ENCODE measurements at regions not wholly inside any gene's neighbourhood (a gene's known extent, or its start where the extent isn't known, plus 50 kb on each side); places are given as distances from the start of the nearest gene placed in this dataset.

DNA sequence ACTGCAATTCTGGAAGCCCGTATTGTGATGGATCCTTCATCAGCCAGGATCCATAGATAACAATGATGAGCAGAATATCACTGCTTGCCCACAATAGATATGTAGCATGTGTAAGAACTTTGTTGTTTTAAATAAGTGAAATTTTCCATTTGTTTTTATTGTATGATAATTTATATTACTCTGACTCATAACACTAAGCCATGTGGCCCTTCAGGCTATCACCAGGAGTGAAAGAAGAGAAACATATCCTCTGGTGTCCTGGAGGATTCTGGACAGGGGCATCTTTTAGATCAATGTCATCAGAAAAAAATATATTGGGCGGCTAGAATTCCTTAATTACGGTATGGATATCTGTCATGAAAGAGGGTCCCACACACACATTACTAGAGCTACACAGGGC lies 167.5 kb downstream of the SLC6A15 start:
- no peaks in the 10 kb centered on the region for H3K36me3 ChIP-seq (ENCODE audit: insufficient read depth, low read length)
- intact Hi-C loops (cut with DNase I, micrococcal nuclease): no loop called here
- Mint-ChIP-seq H3K9me3 (peaks cover 2% of the 10 kb centered on the region), H3K4me1 (ENCODE audit: low read depth) (no peaks in the 10 kb centered on the region), H3K27ac (no peak overlapping the region), H3K36me3 (ENCODE audit: low read depth) (no peaks in the 10 kb centered on the region), H3K27me3 (no peaks in the 10 kb centered on the region), H3K4me3 (no peak overlapping the region)
- H3K4me3 ChIP-seq (ENCODE audit: low read length): no peak overlapping the region
- no peaks in the 10 kb centered on the region for H3K9me3 ChIP-seq (ENCODE audit: control insufficient read depth in 1 of 2, insufficient read depth in 1 of 2, low read length in 2 of 2)
- ChIA-PET POLR2A (no interaction called here), CTCF (no interaction called here)
- H3K27me3 ChIP-seq (ENCODE audit: control insufficient read depth in 1 of 2, insufficient read depth in 2 of 2, low read length in 2 of 2): no peaks in the 10 kb centered on the region
- no peak for DNase-seq
- TF ChIP-seq, protein P1, sequence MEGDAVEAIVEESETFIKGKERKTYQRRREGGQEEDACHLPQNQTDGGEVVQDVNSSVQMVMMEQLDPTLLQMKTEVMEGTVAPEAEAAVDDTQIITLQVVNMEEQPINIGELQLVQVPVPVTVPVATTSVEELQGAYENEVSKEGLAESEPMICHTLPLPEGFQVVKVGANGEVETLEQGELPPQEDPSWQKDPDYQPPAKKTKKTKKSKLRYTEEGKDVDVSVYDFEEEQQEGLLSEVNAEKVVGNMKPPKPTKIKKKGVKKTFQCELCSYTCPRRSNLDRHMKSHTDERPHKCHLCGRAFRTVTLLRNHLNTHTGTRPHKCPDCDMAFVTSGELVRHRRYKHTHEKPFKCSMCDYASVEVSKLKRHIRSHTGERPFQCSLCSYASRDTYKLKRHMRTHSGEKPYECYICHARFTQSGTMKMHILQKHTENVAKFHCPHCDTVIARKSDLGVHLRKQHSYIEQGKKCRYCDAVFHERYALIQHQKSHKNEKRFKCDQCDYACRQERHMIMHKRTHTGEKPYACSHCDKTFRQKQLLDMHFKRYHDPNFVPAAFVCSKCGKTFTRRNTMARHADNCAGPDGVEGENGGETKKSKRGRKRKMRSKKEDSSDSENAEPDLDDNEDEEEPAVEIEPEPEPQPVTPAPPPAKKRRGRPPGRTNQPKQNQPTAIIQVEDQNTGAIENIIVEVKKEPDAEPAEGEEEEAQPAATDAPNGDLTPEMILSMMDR (IDR thresholded peaks at IDR 0.05): no peak
- no peaks in the 10 kb centered on the region for H3K4me1 ChIP-seq (ENCODE audit: insufficient read depth, low read length)
- no peak for ATAC-seq (ENCODE audit: poor library complexity)
- H3K27ac ChIP-seq (ENCODE audit: low read depth in 1 of 2, low read length in 2 of 2): no peak overlapping the region

- TF ChIP-seq, protein P1 (IDR thresholded peaks at IDR 0.05): no peak
- Histone ChIP-seq H3K27ac (ENCODE audit: low read depth in 1 of 2, low read length in 2 of 2) (no peak overlapping the region), H3K4me1 (ENCODE audit: insufficient read depth, low read length) (no peaks in the 10 kb centered on the region), H3K9me3 (ENCODE audit: control insufficient read depth in 1 of 2, insufficient read depth in 1 of 2, low read length in 2 of 2) (no peaks in the 10 kb centered on the region), H3K27me3 (ENCODE audit: control insufficient read depth in 1 of 2, insufficient read depth in 2 of 2, low read length in 2 of 2) (no peaks in the 10 kb centered on the region), H3K4me3 (ENCODE audit: low read length) (no peak overlapping the region), H3K36me3 (ENCODE audit: insufficient read depth, low read length) (no peaks in the 10 kb centered on the region)
- Mint-ChIP-seq H3K4me3 (no peak overlapping the region), H3K27me3 (no peaks in the 10 kb centered on the region), H3K9me3 (peaks cover 2% of the 10 kb centered on the region), H3K36me3 (ENCODE audit: low read depth) (no peaks in the 10 kb centered on the region), H3K27ac (no peak overlapping the region), H3K4me1 (ENCODE audit: low read depth) (no peaks in the 10 kb centered on the region)
- DNase-seq (no peak), ATAC-seq (ENCODE audit: poor library complexity) (no peak)
- intact Hi-C loops (cut with DNase I, micrococcal nuclease): no loop called here
- POLR2A ChIA-PET: no interaction called here
- CTCF ChIA-PET: no interaction called here
Observed at GRCh38 chr12:84741692-84742091, 170.9 kb downstream of the SLC6A15 start.

DNA sequence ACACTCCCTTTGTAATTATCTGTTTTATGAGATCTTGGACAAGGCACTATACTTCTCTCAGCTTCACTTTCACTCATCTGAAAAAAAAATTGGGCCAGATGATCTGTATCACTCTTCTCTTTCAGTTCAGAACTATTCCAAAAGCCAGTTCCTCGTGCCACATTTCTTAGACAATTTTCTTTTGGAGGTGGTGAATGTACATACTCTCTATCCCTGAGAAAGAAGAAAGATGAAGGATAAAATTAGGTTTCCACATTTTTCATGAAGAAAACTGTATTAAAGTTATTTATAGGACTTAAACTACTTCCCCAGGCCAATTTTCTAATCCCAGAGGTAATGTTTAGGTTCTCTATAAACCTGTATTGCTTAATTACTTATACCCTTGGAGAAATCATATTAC lies 171.6 kb downstream of the SLC6A15 start:
- Histone ChIP-seq H3K27me3 (ENCODE audit: control insufficient read depth in 1 of 2, insufficient read depth in 2 of 2, low read length in 2 of 2) (no peaks in the 10 kb centered on the region), H3K36me3 (ENCODE audit: insufficient read depth, low read length) (no peaks in the 10 kb centered on the region), H3K27ac (ENCODE audit: low read depth in 1 of 2, low read length in 2 of 2) (no peak overlapping the region), H3K4me3 (ENCODE audit: low read length) (no peak overlapping the region), H3K9me3 (ENCODE audit: control insufficient read depth in 1 of 2, insufficient read depth in 1 of 2, low read length in 2 of 2) (no peaks in the 10 kb centered on the region), H3K4me1 (ENCODE audit: insufficient read depth, low read length) (no peaks in the 10 kb centered on the region)
- TF ChIP-seq, protein P1 (IDR thresholded peaks at IDR 0.05): no peak
- Mint-ChIP-seq H3K4me1 (ENCODE audit: low read depth) (no peaks in the 10 kb centered on the region), H3K27me3 (no peaks in the 10 kb centered on the region), H3K27ac (no peak overlapping the region), H3K36me3 (ENCODE audit: low read depth) (no peaks in the 10 kb centered on the region), H3K9me3 (peaks cover 2% of the 10 kb centered on the region), H3K4me3 (no peak overlapping the region)
- ATAC-seq (ENCODE audit: poor library complexity) (no peak), DNase-seq (no peak)
- ChIA-PET POLR2A (no interaction called here), CTCF (no interaction called here)
- intact Hi-C loops (cut with DNase I, micrococcal nuclease): no loop called here

Data from CD4-positive, alpha-beta T cell (primary cell).